DND-41 (cell line): ENCODE measurements at regions not wholly inside any gene's neighbourhood (a gene's known extent, or its start where the extent isn't known, plus 50 kb on each side); places are given as distances from the start of the nearest gene placed in this dataset.
A peak's percentile ranks its signal among the peaks of the same experiment; 100 is the strongest.

Experiments
- ATAC-seq: fragments of 200-7000 bp; cut with Tn5 transposase; 3 replicates; pipeline ENCODE4 v1.9.1; 2021; ENCODE audit warnings: low read depth; ENCODE audit not compliant: insufficient read depth
- DNase-seq: peaks from one replicate; pipeline ENCODE4 v3.0.0-alpha.2; 2020
- H2AFZ ChIP-seq: 2 replicates; pipeline ENCODE4 v1.6.0; 2012; ENCODE audit warnings: low read depth, low read length
- H3K27ac ChIP-seq: 2 replicates; pipeline ENCODE4 v1.5.1; 2012; ENCODE audit warnings: low read length, inconsistent platforms
- H3K27me3 ChIP-seq: fragments of 200-600 bp; sonication (generic); 2 replicates; pipeline ENCODE4 v1.6.0; 2012; ENCODE audit warnings: low read length, mild to moderate bottlenecking, inconsistent platforms; ENCODE audit not compliant: insufficient read depth, poor library complexity
- H3K36me3 ChIP-seq: 2 replicates; pipeline ENCODE4 v1.5.1; 2012; ENCODE audit warnings: low read length, inconsistent platforms; ENCODE audit not compliant: insufficient read depth
- H3K4me1 ChIP-seq: 2 replicates; pipeline ENCODE4 v1.5.1; 2012; ENCODE audit warnings: mild to moderate bottlenecking, low read length; ENCODE audit not compliant: insufficient read depth
- H3K4me2 ChIP-seq: 2 replicates; pipeline ENCODE4 v1.6.0; 2012; ENCODE audit warnings: mild to moderate bottlenecking, moderate library complexity, low read length, inconsistent platforms; ENCODE audit not compliant: insufficient read depth
- H3K4me3 ChIP-seq, 2 experiments: fragments of 200-600 bp in 1 of 2; shearing (Covaris generic) in 1 of 2; 2 replicates each; pipeline ENCODE4 v1.5.1; 2012 to 2016; ENCODE audit warnings: inconsistent platforms in 2 of 2, low read length in 2 of 2, mild to moderate bottlenecking in 2 of 2, low read depth in 1 of 2, moderate library complexity in 1 of 2
- H3K79me2 ChIP-seq: 2 replicates; pipeline ENCODE4 v1.6.0; 2012; ENCODE audit warnings: low read length, inconsistent platforms; ENCODE audit not compliant: insufficient read depth
- H3K9ac ChIP-seq: 2 replicates; pipeline ENCODE4 v1.6.0; 2012; ENCODE audit warnings: low read depth, mild to moderate bottlenecking, inconsistent platforms, low read length, moderate library complexity
- H3K9me3 ChIP-seq: 2 replicates; pipeline ENCODE4 v1.5.1; 2012; ENCODE audit warnings: low read length, moderate library complexity, mild to moderate bottlenecking, inconsistent platforms; ENCODE audit not compliant: insufficient read depth, severe bottlenecking
- H4K20me1 ChIP-seq: 2 replicates; pipeline ENCODE4 v1.6.0; 2012; ENCODE audit warnings: low read length; ENCODE audit not compliant: insufficient read depth
- CTCF ChIP-seq: IDR thresholded peaks from 2 replicates; pipeline ENCODE4 v1.5.1; 2012; ENCODE audit warnings: borderline replicate concordance, low read length, moderate library complexity, mild to moderate bottlenecking; ENCODE audit not compliant: poor library complexity, severe bottlenecking; ENCODE audit errors: extremely low read depth
- EZH2 ChIP-seq: IDR thresholded peaks from 3 replicates; pipeline ENCODE4 v1.6.1; 2012; ENCODE audit warnings: borderline replicate concordance, low read depth, mild to moderate bottlenecking, moderate library complexity, low read length, inconsistent platforms; ENCODE audit not compliant: severe bottlenecking

GRCh38 chr19:5228490-5228889 lies 112.1 kb downstream of the PTPRS start:
- ATAC-seq: no peak
- H3K79me2 ChIP-seq: no peaks in the 10 kb centered on the region
- H3K4me1 ChIP-seq: no peaks in the 10 kb centered on the region
- H3K9me3 ChIP-seq: no peaks in the 10 kb centered on the region
- H3K9ac ChIP-seq: no peak overlapping the region
- H3K27me3 ChIP-seq: no peaks in the 10 kb centered on the region
- no peak overlapping the region for H3K4me2 ChIP-seq
- no peaks in the 10 kb centered on the region; the same call in 1 of the 2 replicates for H4K20me1 ChIP-seq
- H3K4me3 ChIP-seq: no peak overlapping the region
- H3K36me3 ChIP-seq: no peaks in the 10 kb centered on the region
- no peak for TF ChIP-seq CTCF
- TF ChIP-seq EZH2: no peak
- H2AFZ ChIP-seq: no peak overlapping the region
- no peak for DNase-seq
- H3K27ac ChIP-seq: no peak overlapping the region

DNA sequence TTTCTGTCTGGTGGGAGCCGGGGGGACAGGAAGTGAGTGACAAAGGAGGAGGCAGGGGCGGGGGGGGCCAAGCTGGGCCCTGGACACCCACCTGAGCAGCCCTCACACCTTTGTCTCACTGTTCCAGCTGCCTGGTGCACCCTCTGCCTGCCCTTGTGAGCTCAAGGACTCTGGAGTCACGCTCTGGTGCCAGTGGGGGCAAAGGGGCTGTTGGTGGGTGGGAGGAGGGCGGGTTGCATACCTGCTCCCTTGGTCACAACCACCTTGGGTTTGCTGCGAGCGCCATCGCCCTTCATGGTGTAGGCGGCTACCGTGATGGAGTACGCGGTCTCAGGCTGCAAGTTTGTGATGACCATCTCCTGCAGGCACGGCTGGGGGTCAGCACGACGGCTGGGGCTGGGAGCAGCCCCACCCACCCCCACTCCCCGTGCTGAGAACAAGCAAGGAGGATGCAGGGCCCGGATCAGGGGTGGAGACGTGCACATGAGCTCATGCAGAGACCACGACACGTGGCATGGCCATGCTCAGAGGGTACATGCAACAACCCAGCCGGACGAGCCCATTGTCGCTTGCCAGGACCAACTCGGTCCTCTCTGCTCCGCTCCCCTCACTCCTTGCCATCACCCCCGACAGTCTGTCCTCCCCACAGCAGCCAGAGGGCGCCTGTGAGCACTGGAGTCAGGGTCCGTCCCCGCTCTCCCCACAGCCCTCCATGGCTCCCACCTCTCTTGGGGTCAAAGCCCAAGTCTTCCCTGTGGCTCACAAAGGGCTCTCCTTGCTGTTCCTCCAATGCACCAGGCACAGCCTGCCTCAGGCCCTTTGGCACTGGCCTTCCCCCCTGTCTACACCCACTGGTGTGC lies 114.9 kb downstream of the PTPRS start:
- Histone ChIP-seq H3K4me3 (no peak overlapping the region), H3K27me3 (no peaks in the 10 kb centered on the region), H3K4me2 (no peak overlapping the region), H3K27ac (no peak overlapping the region), H3K79me2 (no peaks in the 10 kb centered on the region), H4K20me1 (no peaks in the 10 kb centered on the region; the same call in 1 of the 2 replicates), H3K9me3 (no peaks in the 10 kb centered on the region), H3K9ac (no peak overlapping the region), H2AFZ (no peak overlapping the region), H3K36me3 (no peaks in the 10 kb centered on the region), H3K4me1 (no peaks in the 10 kb centered on the region)
- ATAC-seq (no peak), DNase-seq (peak; percentile 22)
- TF ChIP-seq EZH2 (no peak), CTCF (peak; percentile 66)

DNA sequence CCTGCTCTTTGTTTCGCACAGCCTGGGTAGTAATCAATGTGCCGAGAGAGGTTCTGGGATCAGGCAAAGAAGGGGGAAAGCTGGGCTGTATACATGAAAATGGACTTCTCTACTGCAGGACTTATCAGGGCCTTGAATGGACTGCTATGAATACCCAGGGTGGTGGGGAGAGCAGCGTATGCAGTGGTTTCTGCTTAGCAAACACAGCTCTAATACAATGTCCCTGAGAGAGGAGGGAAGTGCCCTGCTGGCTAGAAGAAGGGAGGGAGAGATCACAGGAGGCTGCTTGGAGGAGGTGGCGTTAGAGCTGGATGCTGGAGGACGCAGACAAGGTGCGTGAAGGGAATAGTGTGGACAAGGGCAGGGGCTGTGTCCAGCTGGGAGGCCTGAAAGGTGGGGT lies 116.1 kb downstream of the PTPRS start:
- no peak overlapping the region for H3K9ac ChIP-seq
- no peaks in the 10 kb centered on the region for H3K36me3 ChIP-seq
- H3K4me3 ChIP-seq: no peak overlapping the region
- H3K79me2 ChIP-seq: no peaks in the 10 kb centered on the region
- no peaks in the 10 kb centered on the region for H3K9me3 ChIP-seq
- H2AFZ ChIP-seq: no peak overlapping the region
- no peak for TF ChIP-seq EZH2
- no peak for TF ChIP-seq CTCF
- H3K27me3 ChIP-seq: no peaks in the 10 kb centered on the region
- no peak overlapping the region for H3K4me2 ChIP-seq
- no peak overlapping the region for H3K27ac ChIP-seq
- H3K4me1 ChIP-seq: no peaks in the 10 kb centered on the region
- ATAC-seq: no peak
- no peaks in the 10 kb centered on the region; the same call in 1 of the 2 replicates for H4K20me1 ChIP-seq
- no peak for DNase-seq
